ENCODE measurements at regions not wholly inside any gene's neighbourhood (a gene's known extent, or its start where the extent isn't known, plus 50 kb on each side); places are given as distances from the start of the nearest gene placed in this dataset.

DNA sequence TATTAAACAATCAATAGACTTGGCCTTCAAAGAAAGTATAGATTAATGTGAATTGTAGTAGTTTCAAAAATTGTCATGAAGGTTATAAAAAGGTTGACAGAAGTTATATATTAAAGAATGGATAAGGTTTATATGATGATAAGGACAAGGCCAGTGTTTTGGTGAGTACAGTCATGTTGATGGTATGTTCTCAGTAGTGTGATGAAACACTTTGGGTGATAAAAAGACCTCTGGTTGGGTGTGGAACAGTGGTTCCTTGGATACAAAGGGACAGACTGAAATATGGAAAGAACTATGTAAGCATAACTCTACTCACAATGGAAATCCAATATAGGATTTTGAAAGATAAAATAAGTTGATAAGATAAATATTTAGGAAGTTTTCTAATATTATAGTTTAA lies 866.3 kb downstream of the ANKRD7 start:
- Mint-ChIP-seq H3K9me3 (peaks cover 16% of the 10 kb centered on the region), H3K27ac (no peak overlapping the region), H3K4me3 (no peak overlapping the region)

More for the DNA sequence above, 866.3 kb downstream of the ANKRD7 start:
- Histone ChIP-seq H3K36me3 (ENCODE audit: insufficient read depth) (no peaks in the 10 kb centered on the region), H3F3A (replicated peaks; ENCODE audit: low read depth) (no peaks in the 10 kb centered on the region), H3K27me3 (ENCODE audit: insufficient read depth) (no peaks in the 10 kb centered on the region), H3K4me3 (no peak overlapping the region), H3K79me2 (replicated peaks; ENCODE audit: insufficient read depth) (no peaks in the 10 kb centered on the region), H3K4me1 (ENCODE audit: insufficient read depth) (no peaks in the 10 kb centered on the region), H3K27ac (ENCODE audit: low read depth) (no peak overlapping the region), H4K20me1 (replicated peaks; ENCODE audit: insufficient read depth) (no peaks in the 10 kb centered on the region), H3K4me2 (no peak overlapping the region), H2AFZ (no peak overlapping the region), H3K9me2 (ENCODE audit: insufficient read depth) (no peaks in the 10 kb centered on the region)
- Mint-ChIP-seq H3K36me3 (ENCODE audit: low read depth) (peaks cover 16% of the 10 kb centered on the region), H3K27me3 (ENCODE audit: insufficient read depth, low read depth, poor library complexity) (peaks cover 2% of the 10 kb centered on the region), H3K4me1 (no peaks in the 10 kb centered on the region)
- DNase-seq (ENCODE audit: low spot score) (no peak), ATAC-seq (no peak)
- TF ChIP-seq EZH2 (IDR thresholded peaks at IDR 0.05; ENCODE audit: low read depth, unreplicated experiment): no peak
- no peak for TF ChIP-seq ZNF331 (CRISPR knock-in tag; IDR thresholded peaks at IDR 0.05; ENCODE audit: low read depth)
- TF ChIP-seq STAT1 (IDR thresholded peaks at IDR 0.05; ENCODE audit: unreplicated experiment): no peak
- TF ChIP-seq NANOG (IDR thresholded peaks at IDR 0.05; ENCODE audit: borderline replicate concordance): no peak
- TF ChIP-seq, protein P1, sequence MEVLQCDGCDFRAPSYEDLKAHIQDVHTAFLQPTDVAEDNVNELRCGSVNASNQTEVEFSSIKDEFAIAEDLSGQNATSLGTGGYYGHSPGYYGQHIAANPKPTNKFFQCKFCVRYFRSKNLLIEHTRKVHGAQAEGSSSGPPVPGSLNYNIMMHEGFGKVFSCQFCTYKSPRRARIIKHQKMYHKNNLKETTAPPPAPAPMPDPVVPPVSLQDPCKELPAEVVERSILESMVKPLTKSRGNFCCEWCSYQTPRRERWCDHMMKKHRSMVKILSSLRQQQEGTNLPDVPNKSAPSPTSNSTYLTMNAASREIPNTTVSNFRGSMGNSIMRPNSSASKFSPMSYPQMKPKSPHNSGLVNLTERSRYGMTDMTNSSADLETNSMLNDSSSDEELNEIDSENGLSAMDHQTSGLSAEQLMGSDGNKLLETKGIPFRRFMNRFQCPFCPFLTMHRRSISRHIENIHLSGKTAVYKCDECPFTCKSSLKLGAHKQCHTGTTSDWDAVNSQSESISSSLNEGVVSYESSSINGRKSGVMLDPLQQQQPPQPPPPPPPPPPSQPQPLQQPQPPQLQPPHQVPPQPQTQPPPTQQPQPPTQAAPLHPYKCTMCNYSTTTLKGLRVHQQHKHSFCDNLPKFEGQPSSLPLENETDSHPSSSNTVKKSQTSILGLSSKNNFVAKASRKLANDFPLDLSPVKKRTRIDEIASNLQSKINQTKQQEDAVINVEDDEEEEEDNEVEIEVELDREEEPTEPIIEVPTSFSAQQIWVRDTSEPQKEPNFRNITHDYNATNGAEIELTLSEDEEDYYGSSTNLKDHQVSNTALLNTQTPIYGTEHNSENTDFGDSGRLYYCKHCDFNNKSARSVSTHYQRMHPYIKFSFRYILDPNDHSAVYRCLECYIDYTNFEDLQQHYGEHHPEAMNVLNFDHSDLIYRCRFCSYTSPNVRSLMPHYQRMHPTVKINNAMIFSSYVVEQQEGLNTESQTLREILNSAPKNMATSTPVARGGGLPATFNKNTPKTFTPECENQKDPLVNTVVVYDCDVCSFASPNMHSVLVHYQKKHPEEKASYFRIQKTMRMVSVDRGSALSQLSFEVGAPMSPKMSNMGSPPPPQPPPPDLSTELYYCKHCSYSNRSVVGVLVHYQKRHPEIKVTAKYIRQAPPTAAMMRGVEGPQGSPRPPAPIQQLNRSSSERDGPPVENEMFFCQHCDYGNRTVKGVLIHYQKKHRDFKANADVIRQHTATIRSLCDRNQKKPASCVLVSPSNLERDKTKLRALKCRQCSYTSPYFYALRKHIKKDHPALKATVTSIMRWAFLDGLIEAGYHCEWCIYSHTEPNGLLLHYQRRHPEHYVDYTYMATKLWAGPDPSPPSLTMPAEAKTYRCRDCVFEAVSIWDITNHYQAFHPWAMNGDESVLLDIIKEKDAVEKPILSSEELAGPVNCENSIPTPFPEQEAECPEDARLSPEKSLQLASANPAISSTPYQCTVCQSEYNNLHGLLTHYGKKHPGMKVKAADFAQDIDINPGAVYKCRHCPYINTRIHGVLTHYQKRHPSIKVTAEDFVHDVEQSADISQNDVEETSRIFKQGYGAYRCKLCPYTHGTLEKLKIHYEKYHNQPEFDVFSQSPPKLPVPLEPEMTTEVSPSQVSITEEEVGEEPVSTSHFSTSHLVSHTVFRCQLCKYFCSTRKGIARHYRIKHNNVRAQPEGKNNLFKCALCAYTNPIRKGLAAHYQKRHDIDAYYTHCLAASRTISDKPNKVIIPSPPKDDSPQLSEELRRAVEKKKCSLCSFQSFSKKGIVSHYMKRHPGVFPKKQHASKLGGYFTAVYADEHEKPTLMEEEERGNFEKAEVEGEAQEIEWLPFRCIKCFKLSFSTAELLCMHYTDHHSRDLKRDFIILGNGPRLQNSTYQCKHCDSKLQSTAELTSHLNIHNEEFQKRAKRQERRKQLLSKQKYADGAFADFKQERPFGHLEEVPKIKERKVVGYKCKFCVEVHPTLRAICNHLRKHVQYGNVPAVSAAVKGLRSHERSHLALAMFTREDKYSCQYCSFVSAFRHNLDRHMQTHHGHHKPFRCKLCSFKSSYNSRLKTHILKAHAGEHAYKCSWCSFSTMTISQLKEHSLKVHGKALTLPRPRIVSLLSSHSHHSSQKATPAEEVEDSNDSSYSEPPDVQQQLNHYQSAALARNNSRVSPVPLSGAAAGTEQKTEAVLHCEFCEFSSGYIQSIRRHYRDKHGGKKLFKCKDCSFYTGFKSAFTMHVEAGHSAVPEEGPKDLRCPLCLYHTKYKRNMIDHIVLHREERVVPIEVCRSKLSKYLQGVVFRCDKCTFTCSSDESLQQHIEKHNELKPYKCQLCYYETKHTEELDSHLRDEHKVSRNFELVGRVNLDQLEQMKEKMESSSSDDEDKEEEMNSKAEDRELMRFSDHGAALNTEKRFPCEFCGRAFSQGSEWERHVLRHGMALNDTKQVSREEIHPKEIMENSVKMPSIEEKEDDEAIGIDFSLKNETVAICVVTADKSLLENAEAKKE (CRISPR knock-in tag; IDR thresholded peaks at IDR 0.05): no peak
- TF ChIP-seq EZH2phosphoT487 (IDR thresholded peaks at IDR 0.05; ENCODE audit: unreplicated experiment): no peak
- TF ChIP-seq POLR2AphosphoS5 (IDR thresholded peaks at IDR 0.05; ENCODE audit: low read depth): no peak
- TF ChIP-seq CTCF (conservative IDR thresholded peaks at IDR 0.05; ENCODE audit: low read depth in 2 of 2): no peak
- no peak for TF ChIP-seq JUNB (IDR thresholded peaks at IDR 0.05; ENCODE audit: unreplicated experiment)
- TF ChIP-seq ETS1 (IDR thresholded peaks at IDR 0.05): no peak
- no peak for TF ChIP-seq REST (IDR thresholded peaks at IDR 0.05; ENCODE audit: unreplicated experiment)
- no peak for TF ChIP-seq CREB1 (CRISPR knock-in tag; IDR thresholded peaks at IDR 0.05; ENCODE audit: low read depth)
- TF ChIP-seq ZNF114 (CRISPR knock-in tag; IDR thresholded peaks at IDR 0.05): no peak

All from GM23338 (cell line).